ENCODE measurements at regions not wholly inside any gene's neighbourhood (a gene's known extent, or its start where the extent isn't known, plus 50 kb on each side); places are given as distances from the start of the nearest gene placed in this dataset.
A peak's percentile ranks its signal among the peaks of the same experiment; 100 is the strongest.

GRCh38 chr4:53859305-53859704, 205.1 kb downstream of the CHIC2 start:
- TF ChIP-seq POLR2A (IDR thresholded peaks at IDR 0.05) (no peak), EP300 (IDR thresholded peaks at IDR 0.05) (no peak), CTCF (IDR thresholded peaks at IDR 0.05) (no peak)
- Histone ChIP-seq H3K27me3 (no peaks in the 10 kb centered on the region), H3K36me3 (no peaks in the 10 kb centered on the region), H3K9me3 (peaks cover 0 to 5% (median 0%) of the 10 kb centered on the region in 4 donors), H3K4me1 (peaks cover 0 to 36% (median 5%) of the 10 kb centered on the region in 4 donors), H3K27ac (no peak overlapping the region), H3K4me3 (no peak overlapping the region)
- no peak for DNase-seq (ENCODE audit: low spot score in 2 of 2)

- H3K9me3 ChIP-seq = peaks cover 0 to 5% (median 0%) of the 10 kb centered on the region in 4 donors
- H3K4me3 ChIP-seq = no peak overlapping the region
- no peak overlapping the region for H3K27ac ChIP-seq
- H3K36me3 ChIP-seq = no peaks in the 10 kb centered on the region
- WGBS, 2 donors = 37 to 96% methylated on average over 1 of the region's 1 CpG
- H3K27me3 ChIP-seq = no peaks in the 10 kb centered on the region
- DNase-seq (ENCODE audit: low spot score in 2 of 2) = no peak
- TF ChIP-seq POLR2A (IDR thresholded peaks at IDR 0.05) = no peak
- no peak for TF ChIP-seq EP300 (IDR thresholded peaks at IDR 0.05)
- no peak for TF ChIP-seq CTCF (IDR thresholded peaks at IDR 0.05)
- H3K4me1 ChIP-seq = peaks cover 0 to 35% (median 5%) of the 10 kb centered on the region in 4 donors
Measured at GRCh38 chr4:53858744-53859143, 205.7 kb downstream of the CHIC2 start.

- no peak overlapping the region for H3K4me3 ChIP-seq
- no peaks in the 10 kb centered on the region for H3K27me3 ChIP-seq
- DNase-seq (ENCODE audit: low spot score in 2 of 2) = no peak
- H3K36me3 ChIP-seq = no peaks in the 10 kb centered on the region
- H3K4me1 ChIP-seq = peaks cover 0 to 21% (median 2%) of the 10 kb centered on the region in 4 donors
- H3K27ac ChIP-seq = no peak overlapping the region
- peaks cover 0 to 5% (median 0%) of the 10 kb centered on the region in 4 donors for H3K9me3 ChIP-seq
- 42 to 46% methylated on average over 6 of the region's 6 CpGs for WGBS, 2 donors
- no peak for TF ChIP-seq CTCF (IDR thresholded peaks at IDR 0.05)
Measured at GRCh38 chr4:53855581-53856250, 208.7 kb downstream of the CHIC2 start.

- Histone ChIP-seq H3K4me3 (no peak overlapping the region), H3K36me3 (no peaks in the 10 kb centered on the region), H3K27me3 (no peaks in the 10 kb centered on the region), H3K27ac (no peak overlapping the region), H3K9me3 (peaks cover 0 to 5% (median 0%) of the 10 kb centered on the region in 4 donors), H3K4me1 (peaks cover 0 to 21% (median 2%) of the 10 kb centered on the region in 4 donors)
- 20 to 21% methylated on average over 3 of the region's 3 CpGs for WGBS, 2 donors
- no peak for TF ChIP-seq EP300 (IDR thresholded peaks at IDR 0.05)
- DNase-seq (ENCODE audit: low spot score in 2 of 2) = no peak
Measured at GRCh38 chr4:53854991-53855568, 209.3 kb downstream of the CHIC2 start.

- Histone ChIP-seq H3K4me1 (peaks cover 0 to 21% (median 2%) of the 10 kb centered on the region in 4 donors), H3K36me3 (no peaks in the 10 kb centered on the region), H3K27ac (no peak overlapping the region), H3K4me3 (no peak overlapping the region), H3K27me3 (no peaks in the 10 kb centered on the region), H3K9me3 (no peaks in the 10 kb centered on the region)
- WGBS, 2 donors = 42 to 48% methylated on average over 5 of the region's 5 CpGs
- DNase-seq (ENCODE audit: low spot score in 2 of 2) = peak in 1 of 2 donors; percentile 40
- TF ChIP-seq EP300 (IDR thresholded peaks at IDR 0.05) = peak in 1 of 2 donors; percentile 15
- no peak for TF ChIP-seq POLR2A (IDR thresholded peaks at IDR 0.05)
- no peak for TF ChIP-seq CTCF (IDR thresholded peaks at IDR 0.05)
Measured at GRCh38 chr4:53852343-53852742, 212.1 kb downstream of the CHIC2 start.

Measured in tibial nerve (tissue), 4 donors.